ENCODE measurements at regions not wholly inside any gene's neighbourhood (a gene's known extent, or its start where the extent isn't known, plus 50 kb on each side); places are given as distances from the start of the nearest gene placed in this dataset.

- intact Hi-C loops (cut with DNase I): no loop called here
- TF ChIP-seq POLR2AphosphoS5 (IDR thresholded peaks at IDR 0.05): no peak
- TF ChIP-seq EP300 (IDR thresholded peaks at IDR 0.05): no peak
- TF ChIP-seq POLR2A (IDR thresholded peaks at IDR 0.05; ENCODE audit: low read depth): no peak
- Histone ChIP-seq H3K36me3 (no peaks in the 10 kb centered on the region), H3K27ac (replicated peaks in 1 of 4) (no peak overlapping the region), H3K4me1 (no peaks in the 10 kb centered on the region), H3K27me3 (no peaks in the 10 kb centered on the region), H3K4me3 (no peak overlapping the region), H3K9me3 (no peaks in the 10 kb centered on the region)
- no peak for DNase-seq (ENCODE audit: extremely low spot score)
- 73% methylated on average over 6 of the region's 6 CpGs for WGBS
Observed at GRCh38 chr12:67727702-67728666, 79.4 kb downstream of the DYRK2 start.

GRCh38 chr12:67732857-67733256, 84.3 kb downstream of the DYRK2 start:
- WGBS: 97% methylated on average over 4 of the region's 4 CpGs

GRCh38 chr12:67735868-67736267, 87.3 kb downstream of the DYRK2 start:
- intact Hi-C loops (cut with DNase I): no loop called here
- H3K27ac ChIP-seq (replicated peaks in 1 of 4): no peak overlapping the region
- TF ChIP-seq POLR2AphosphoS5 (IDR thresholded peaks at IDR 0.05) (no peak), POLR2A (IDR thresholded peaks at IDR 0.05; ENCODE audit: low read depth) (no peak), EP300 (IDR thresholded peaks at IDR 0.05) (no peak), CTCF (IDR thresholded peaks at IDR 0.05) (no peak)
- WGBS: 94% methylated on average over 4 of the region's 4 CpGs
- no peaks in the 10 kb centered on the region for H3K27me3 ChIP-seq
- no peaks in the 10 kb centered on the region for H3K36me3 ChIP-seq
- no peaks in the 10 kb centered on the region for H3K9me3 ChIP-seq
- H3K4me3 ChIP-seq: no peak overlapping the region
- no peak for DNase-seq (ENCODE audit: extremely low spot score)
- no peaks in the 10 kb centered on the region for H3K4me1 ChIP-seq

More at GRCh38 chr12:67732857-67733256, 84.3 kb downstream of the DYRK2 start:
- intact Hi-C loops (cut with DNase I): no loop called here
- Histone ChIP-seq H3K36me3 (no peaks in the 10 kb centered on the region), H3K27ac (replicated peaks in 1 of 4) (no peak overlapping the region), H3K4me3 (no peak overlapping the region), H3K9me3 (no peaks in the 10 kb centered on the region), H3K27me3 (no peaks in the 10 kb centered on the region), H3K4me1 (no peaks in the 10 kb centered on the region)
- no peak for DNase-seq (ENCODE audit: extremely low spot score)
- TF ChIP-seq POLR2AphosphoS5 (IDR thresholded peaks at IDR 0.05) (no peak), POLR2A (IDR thresholded peaks at IDR 0.05; ENCODE audit: low read depth) (no peak), CTCF (IDR thresholded peaks at IDR 0.05) (no peak), EP300 (IDR thresholded peaks at IDR 0.05) (no peak)

GRCh38 chr12:67740711-67741110, 92.2 kb downstream of the DYRK2 start:
- Histone ChIP-seq H3K4me3 (no peak overlapping the region), H3K4me1 (no peaks in the 10 kb centered on the region), H3K27me3 (no peaks in the 10 kb centered on the region), H3K36me3 (no peaks in the 10 kb centered on the region), H3K9me3 (no peaks in the 10 kb centered on the region), H3K27ac (replicated peaks in 1 of 4) (no peak overlapping the region)
- TF ChIP-seq POLR2A (IDR thresholded peaks at IDR 0.05; ENCODE audit: low read depth): no peak
- no peak for TF ChIP-seq EP300 (IDR thresholded peaks at IDR 0.05)
- no peak for TF ChIP-seq CTCF (IDR thresholded peaks at IDR 0.05)
- TF ChIP-seq POLR2AphosphoS5 (IDR thresholded peaks at IDR 0.05): no peak
- 79% methylated on average over 1 of the region's 1 CpG for WGBS
- intact Hi-C loops (cut with DNase I): no loop called here
- DNase-seq (ENCODE audit: extremely low spot score): peak; percentile 12

- intact Hi-C loops (cut with DNase I): no loop called here
- Histone ChIP-seq H3K27ac (replicated peaks in 1 of 4) (no peak overlapping the region), H3K4me3 (no peak overlapping the region), H3K27me3 (no peaks in the 10 kb centered on the region), H3K9me3 (no peaks in the 10 kb centered on the region), H3K36me3 (no peaks in the 10 kb centered on the region), H3K4me1 (no peaks in the 10 kb centered on the region)
- WGBS: 95% methylated on average over 3 of the region's 3 CpGs
- TF ChIP-seq POLR2AphosphoS5 (IDR thresholded peaks at IDR 0.05) (no peak), EP300 (IDR thresholded peaks at IDR 0.05) (no peak), POLR2A (IDR thresholded peaks at IDR 0.05; ENCODE audit: low read depth) (no peak), CTCF (IDR thresholded peaks at IDR 0.05) (no peak)
- peak; percentile 3 for DNase-seq (ENCODE audit: extremely low spot score)
Observed at GRCh38 chr12:67741270-67741669, 92.7 kb downstream of the DYRK2 start.

Measured in esophagus muscularis mucosa (tissue), 4 donors.